Breast epithelium (tissue), 3 donors: ENCODE measurements at regions not wholly inside any gene's neighbourhood (a gene's known extent, or its start where the extent isn't known, plus 50 kb on each side); places are given as distances from the start of the nearest gene placed in this dataset.
"Not testable (repeated sequence)": the region's sequence is repeated elsewhere in the genome, so short reads cannot be mapped to it uniquely, and the experiment has no call there.

Experiments used
- CTCF ChIP-seq, 3 donors: fragments of 450-650 bp; IDR thresholded peaks; one replicate each; pipeline ENCODE4 v1.5.1; 2016 to 2017; ENCODE audit warnings: antibody characterized with exemption in 3 of 3, mild to moderate bottlenecking in 3 of 3, moderate library complexity in 3 of 3
- POLR2A ChIP-seq: fragments of 450-650 bp; IDR thresholded peaks from one replicate; pipeline ENCODE4 v1.6.1; 2016; ENCODE audit warnings: antibody characterized with exemption, mild to moderate bottlenecking, moderate library complexity
- POLR2AphosphoS5 ChIP-seq, 3 donors: sonication (generic); formaldehyde crosslinking; IDR thresholded peaks; one replicate each; pipeline ENCODE4 v1.6.1; 2017; ENCODE audit warnings: antibody characterized with exemption in 3 of 3

- TF ChIP-seq CTCF (IDR thresholded peaks at IDR 0.05); POLR2A; POLR2AphosphoS5 (IDR thresholded peaks at IDR 0.05): not testable (repeated sequence)
Measured at GRCh38 chr2:91770046-91770575, 3078.6 kb downstream of the RPIA start.
